K562 (cell line): ENCODE measurements at regions not wholly inside any gene's neighbourhood (a gene's known extent, or its start where the extent isn't known, plus 50 kb on each side); places are given as distances from the start of the nearest gene placed in this dataset.

ENCODE experiments used
- ATAC-seq: fragments of 200-7000 bp; cut with Tn5 transposase; 3 replicates; pipeline ENCODE4 v1.9.1; 2020; ENCODE audit warnings: moderate library complexity
- BruUV-seq: library from RNA; stranded (reverse); fragments of 400-500 nt; replicated peaks from 2 replicates; lab custom pipeline; 2021; lab: Mats Ljungman, UMichigan
- CTCF ChIA-PET: fragments of 300-600 bp; formaldehyde crosslinking; extraction: SDS; loops from one replicate; lab custom pipeline; 2021; ENCODE audit warnings: low intra/inter-chr PET ratio; lab: Yijun Ruan, JAX
- POLR2A ChIA-PET: fragments of 300-600, 350-650 bp; sonication (Branson Sonifier 250); formaldehyde crosslinking; extraction: SDS; loops from one replicate; lab custom pipeline; 2021; ENCODE audit warnings: antibody characterized with exemption, inconsistent platforms; lab: Yijun Ruan, JAX
- DNase-seq, 4 experiments: peaks; one replicate each; pipeline versions ENCODE4 v3.0.0 to v3.0.0-alpha.2; 2011 to 2018; ENCODE audit warnings: low spot score in 3 of 4, mixed read lengths in 3 of 4; ENCODE audit errors: extremely low read depth in 1 of 4
- FAIRE-seq: peaks from 2 replicates; lab custom pipeline; 2011; peaks lifted over from hg19 to GRCh38; lab: Jason Lieb, UNC
- H2AFZ ChIP-seq: 2 replicates; pipeline ENCODE4 v1.6.0; 2011; ENCODE audit warnings: low read depth, low read length, control low read depth, inconsistent platforms
- H3K27ac ChIP-seq: fragments of 200-600 bp; 3 replicates; pipeline ENCODE4 v1.8.0; 2011; ENCODE audit warnings: low read depth, mild to moderate bottlenecking, control low read depth, inconsistent platforms, low read length, moderate library complexity, mixed read lengths; ENCODE audit errors: extremely low read depth
- H3K27me3 ChIP-seq, 2 experiments: fragments of 300-600 bp in 1 of 2; 2 replicates in 1 of 2; 3 replicates in 1 of 2; pipeline versions ENCODE4 v1.6.0 to v1.8.0; 2011; ENCODE audit warnings: inconsistent platforms in 2 of 2, low read length in 2 of 2, mild to moderate bottlenecking in 1 of 2, mixed read lengths in 1 of 2, moderate library complexity in 1 of 2; ENCODE audit not compliant: control insufficient read depth in 2 of 2, insufficient read depth in 2 of 2
- H3K36me3 ChIP-seq: fragments of 300-600 bp; 3 replicates; pipeline ENCODE4 v1.8.0; 2011; ENCODE audit warnings: mild to moderate bottlenecking, low read length, inconsistent platforms; ENCODE audit not compliant: control insufficient read depth, insufficient read depth
- H3K4me1 ChIP-seq, 2 experiments: fragments of 200-600 bp in 1 of 2; replicated peaks in 1 of 2; 2 replicates in 1 of 2; 3 replicates in 1 of 2; pipeline versions ENCODE4 v1.5.1 to v1.8.0; 2011; ENCODE audit warnings: inconsistent platforms in 2 of 2, low read length in 2 of 2, mild to moderate bottlenecking in 1 of 2, mixed read lengths in 1 of 2, moderate library complexity in 1 of 2; ENCODE audit not compliant: control insufficient read depth in 2 of 2, insufficient read depth in 2 of 2
- H3K4me2 ChIP-seq: 2 replicates; pipeline ENCODE4 v1.6.1; 2011; ENCODE audit warnings: low read length, control low read depth, inconsistent platforms, mixed read lengths; ENCODE audit not compliant: insufficient read depth
- H3K4me3 ChIP-seq: fragments of 200-600 bp; sonication (generic), shearing (Covaris generic); 2 replicates; pipeline ENCODE4 v1.5.1; 2016; ENCODE audit warnings: control low read depth, inconsistent platforms
- H3K79me2 ChIP-seq: fragments of 200-600 bp; 3 replicates; pipeline ENCODE4 v1.8.0; 2011; ENCODE audit warnings: low read length, inconsistent platforms; ENCODE audit not compliant: control insufficient read depth, insufficient read depth
- H3K9ac ChIP-seq, 2 experiments: 2 replicates each; pipeline versions ENCODE4 v1.6.0 to v1.6.1; 2011; ENCODE audit warnings: low read depth in 2 of 2, low read length in 2 of 2, control low read depth in 1 of 2, inconsistent platforms in 1 of 2, mild to moderate bottlenecking in 1 of 2, mixed read lengths in 1 of 2; ENCODE audit not compliant: insufficient read depth in 1 of 2
- H3K9me1 ChIP-seq: one replicate; pipeline ENCODE4 v1.6.0; 2011; ENCODE audit warnings: inconsistent platforms, mild to moderate bottlenecking, low read length, moderate library complexity; ENCODE audit not compliant: control insufficient read depth, insufficient read depth
- H3K9me3 ChIP-seq: replicated peaks from 2 replicates; pipeline ENCODE4 v1.5.1; 2011; ENCODE audit warnings: low read depth, low read length, inconsistent platforms; ENCODE audit not compliant: control insufficient read depth, insufficient read depth
- H4K20me1 ChIP-seq: replicated peaks from 2 replicates; pipeline ENCODE4 v1.6.1; 2011; ENCODE audit warnings: low read length, inconsistent platforms, mixed read lengths; ENCODE audit not compliant: control insufficient read depth, insufficient read depth
- NKRF ChIP-seq: fragments of 450-650 bp; IDR thresholded peaks from 2 replicates; pipeline ENCODE4 v1.6.1; 2016; ENCODE audit warnings: borderline replicate concordance
- THRB ChIP-seq: fragments of 450-650 bp; formaldehyde crosslinking; conservative IDR thresholded peaks from 2 replicates; pipeline ENCODE4 v1.4.0; 2022; ENCODE audit warnings: mild to moderate bottlenecking, missing genetic modification characterization
- in situ Hi-C: fragments of 300-500 bp; cut with MboI; formaldehyde crosslinking; loops from 4 replicates; pipeline ENCODE4 v1.15.0; 2018; ENCODE audit warnings: inconsistent platforms, mixed read lengths
- intact Hi-C: fragments of 100-400 bp; cut with micrococcal nuclease; formaldehyde crosslinking; loops from 2 replicates; pipeline ENCODE4 v1.14.2; 2022

GRCh38 chr4:34318773-34319172, 1925.5 kb downstream of the ARAP2 start:
- FAIRE-seq = no peak
- H3K27me3 ChIP-seq = no peaks in the 10 kb centered on the region
- no peaks in the 10 kb centered on the region for H3K9me1 ChIP-seq
- CTCF ChIA-PET = no interaction called here
- no peaks in the 10 kb centered on the region for H3K79me2 ChIP-seq
- POLR2A ChIA-PET = interaction anchor here (0.6 kb wide), 1 partner anchor 385 kb away, joined by 3 read pairs; no protein-coding TSS in a partner anchor
- in situ Hi-C loops (no loop called here), intact Hi-C loops (no loop called here)
- H3K4me1 ChIP-seq = no peaks in the 10 kb centered on the region
- no peaks in the 10 kb centered on the region for H3K9me3 ChIP-seq
- H3K4me2 ChIP-seq = no peak overlapping the region
- no peak overlapping the region for H2AFZ ChIP-seq
- TF ChIP-seq THRB (CRISPR knock-in tag) = no peak
- no peak for TF ChIP-seq NKRF
- no peak overlapping the region for H3K9ac ChIP-seq
- H3K27ac ChIP-seq = no peak overlapping the region
- no TSS peak for BruUV-seq
- no peak overlapping the region for H3K4me3 ChIP-seq
- H3K36me3 ChIP-seq = no peaks in the 10 kb centered on the region
- no peaks in the 10 kb centered on the region for H4K20me1 ChIP-seq
- ATAC-seq = no peak
- DNase-seq = no peak
